Neural crest cell (in vitro differentiated cells): ENCODE measurements at regions not wholly inside any gene's neighbourhood (a gene's known extent, or its start where the extent isn't known, plus 50 kb on each side); places are given as distances from the start of the nearest gene placed in this dataset.
A peak's percentile ranks its signal among the peaks of the same experiment; 100 is the strongest.
"Not testable (repeated sequence)": the region's sequence is repeated elsewhere in the genome, so short reads cannot be mapped to it uniquely, and the experiment has no call there.

Experiments used
- DNase-seq: peaks from one replicate; pipeline ENCODE4 v3.0.0; 2021; ENCODE audit warnings: low read depth, mixed read lengths, low spot score
- H3K27ac Mint-ChIP-seq: one replicate; pipeline ENCODE4 v1.8.0; 2021; ENCODE audit warnings: mild to moderate bottlenecking, mixed read lengths; ENCODE audit not compliant: unreplicated experiment
- H3K27me3 Mint-ChIP-seq: 2 replicates; pipeline ENCODE4 v1.8.0; 2021; ENCODE audit warnings: low read depth, mild to moderate bottlenecking, mixed read lengths
- H3K36me3 Mint-ChIP-seq: 2 replicates; pipeline ENCODE4 v1.8.0; 2021; ENCODE audit warnings: low read depth, mild to moderate bottlenecking, mixed read lengths
- H3K4me1 Mint-ChIP-seq: 2 replicates; pipeline ENCODE4 v1.8.0; 2021; ENCODE audit warnings: mixed read lengths
- H3K4me3 Mint-ChIP-seq: one replicate; pipeline ENCODE4 v1.8.0; 2021; ENCODE audit warnings: mild to moderate bottlenecking, mixed read lengths
- H3K9me3 Mint-ChIP-seq: 2 replicates; pipeline ENCODE4 v1.8.0; 2021; ENCODE audit warnings: mixed read lengths
- TF ChIP-seq, protein P1 (sequence below): fragments of 200-600 bp; sonication (generic); conservative IDR thresholded peaks from 2 replicates; pipeline ENCODE4 v1.5.0; 2021; ENCODE audit warnings: antibody characterized with exemption, mild to moderate bottlenecking

DNA sequence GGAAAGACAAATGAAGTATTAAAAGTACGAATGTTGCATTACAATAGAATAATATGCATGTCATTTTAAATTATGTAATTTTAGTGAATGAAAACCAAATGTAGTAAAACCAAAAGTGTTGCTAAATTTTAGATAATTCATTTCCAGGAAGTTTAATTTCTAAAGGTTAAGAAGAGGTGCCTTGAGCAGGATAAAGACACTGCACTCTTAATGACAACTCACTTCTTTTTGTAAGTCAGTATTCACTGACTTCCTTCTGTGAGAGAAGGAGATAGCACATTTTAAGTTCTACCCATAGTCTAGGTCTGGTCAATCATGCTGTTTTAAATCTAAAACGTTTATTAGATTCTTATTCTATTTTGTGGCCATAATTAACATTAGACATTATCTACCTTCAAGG, 160.2 kb downstream of the CRPPA start:
- Mint-ChIP-seq H3K9me3 (no peaks in the 10 kb centered on the region), H3K27ac (no peak overlapping the region), H3K36me3 (no peaks in the 10 kb centered on the region)

DNA sequence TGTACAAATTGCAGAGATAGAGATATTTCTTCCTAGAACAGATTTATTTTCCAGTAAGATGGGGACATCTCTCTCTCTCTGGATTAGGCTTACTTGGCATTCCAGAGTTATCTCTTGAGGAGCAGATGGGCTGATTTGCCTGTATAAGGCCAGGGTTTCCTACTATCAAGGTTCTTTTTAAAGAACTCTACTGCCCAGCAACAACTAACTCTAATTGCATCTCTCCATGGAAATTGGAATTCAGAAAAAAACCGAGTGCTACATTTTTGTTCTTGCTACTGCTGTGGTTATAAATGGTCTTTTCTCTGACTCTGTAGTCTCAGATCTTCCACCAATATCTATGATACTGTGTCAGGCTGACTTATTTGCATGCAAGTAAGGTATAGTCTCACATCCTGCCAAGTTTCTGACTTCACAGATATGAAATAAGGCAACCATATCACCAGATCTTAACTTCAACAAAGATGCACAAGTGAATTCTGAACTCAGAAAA, 161.1 kb downstream of the CRPPA start:
- Mint-ChIP-seq H3K27me3 (no peaks in the 10 kb centered on the region), H3K27ac (no peak overlapping the region), H3K4me3 (no peak overlapping the region), H3K9me3 (peaks cover 8% of the 10 kb centered on the region), H3K36me3 (peaks cover 8% of the 10 kb centered on the region), H3K4me1 (no peaks in the 10 kb centered on the region)
- DNase-seq: no peak
- TF ChIP-seq, protein P1, sequence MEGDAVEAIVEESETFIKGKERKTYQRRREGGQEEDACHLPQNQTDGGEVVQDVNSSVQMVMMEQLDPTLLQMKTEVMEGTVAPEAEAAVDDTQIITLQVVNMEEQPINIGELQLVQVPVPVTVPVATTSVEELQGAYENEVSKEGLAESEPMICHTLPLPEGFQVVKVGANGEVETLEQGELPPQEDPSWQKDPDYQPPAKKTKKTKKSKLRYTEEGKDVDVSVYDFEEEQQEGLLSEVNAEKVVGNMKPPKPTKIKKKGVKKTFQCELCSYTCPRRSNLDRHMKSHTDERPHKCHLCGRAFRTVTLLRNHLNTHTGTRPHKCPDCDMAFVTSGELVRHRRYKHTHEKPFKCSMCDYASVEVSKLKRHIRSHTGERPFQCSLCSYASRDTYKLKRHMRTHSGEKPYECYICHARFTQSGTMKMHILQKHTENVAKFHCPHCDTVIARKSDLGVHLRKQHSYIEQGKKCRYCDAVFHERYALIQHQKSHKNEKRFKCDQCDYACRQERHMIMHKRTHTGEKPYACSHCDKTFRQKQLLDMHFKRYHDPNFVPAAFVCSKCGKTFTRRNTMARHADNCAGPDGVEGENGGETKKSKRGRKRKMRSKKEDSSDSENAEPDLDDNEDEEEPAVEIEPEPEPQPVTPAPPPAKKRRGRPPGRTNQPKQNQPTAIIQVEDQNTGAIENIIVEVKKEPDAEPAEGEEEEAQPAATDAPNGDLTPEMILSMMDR: no peak

More for the DNA sequence above, 160.2 kb downstream of the CRPPA start:
- H3K27me3 Mint-ChIP-seq: no peaks in the 10 kb centered on the region
- H3K4me3 Mint-ChIP-seq: no peak overlapping the region
- DNase-seq: no peak
- TF ChIP-seq, protein P1: no peak
- H3K4me1 Mint-ChIP-seq: no peaks in the 10 kb centered on the region

DNA sequence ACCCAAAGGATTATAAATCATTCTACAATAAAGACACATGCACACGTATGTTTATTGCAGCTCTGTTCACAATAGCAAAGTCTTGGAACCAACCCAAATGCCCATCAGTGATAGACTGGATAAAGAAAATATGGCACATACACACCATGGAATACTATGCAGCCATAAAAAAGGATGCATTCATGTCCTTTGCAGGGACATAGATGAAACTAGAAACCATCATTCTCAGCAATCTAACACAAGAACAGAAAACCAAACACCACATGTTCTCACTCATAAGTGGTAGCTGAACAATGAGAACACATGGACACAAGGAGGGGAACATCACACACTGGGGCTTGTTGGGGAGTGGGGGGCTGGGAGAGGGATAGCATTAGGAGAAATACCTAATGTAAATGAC, 164.9 kb downstream of the CRPPA start:
- not testable (repeated sequence) for H3K4me1 Mint-ChIP-seq, H3K4me3 Mint-ChIP-seq, H3K27me3 Mint-ChIP-seq, DNase-seq
- H3K27ac Mint-ChIP-seq: peak overlapping the region; percentile 50
- peaks cover 32% of the 10 kb centered on the region for H3K36me3 Mint-ChIP-seq
- H3K9me3 Mint-ChIP-seq: peaks cover 22% of the 10 kb centered on the region

DNA sequence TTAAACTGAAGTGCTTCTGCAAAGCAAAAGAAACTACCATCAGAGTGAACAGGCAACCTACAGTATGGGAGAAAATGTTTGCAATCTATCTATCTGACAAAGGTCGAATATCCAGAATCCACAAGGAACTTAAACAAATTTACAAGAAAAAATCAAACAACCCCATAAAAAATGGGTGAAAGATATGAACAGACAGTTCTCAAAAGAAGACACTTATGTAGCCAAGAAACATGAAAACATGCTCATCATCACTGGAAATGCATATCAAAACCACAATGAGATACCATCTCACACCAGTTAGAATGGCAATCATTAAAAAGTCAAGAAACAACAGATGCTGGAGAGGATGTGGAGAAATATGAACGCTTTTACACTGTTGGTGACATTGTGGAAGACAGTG, 165.4 kb downstream of the CRPPA start:
- H3K4me1 Mint-ChIP-seq, H3K27me3 Mint-ChIP-seq, H3K4me3 Mint-ChIP-seq, H3K27ac Mint-ChIP-seq, DNase-seq: not testable (repeated sequence)
- Mint-ChIP-seq H3K9me3 (peaks cover 24% of the 10 kb centered on the region), H3K36me3 (peaks cover 35% of the 10 kb centered on the region)

DNA sequence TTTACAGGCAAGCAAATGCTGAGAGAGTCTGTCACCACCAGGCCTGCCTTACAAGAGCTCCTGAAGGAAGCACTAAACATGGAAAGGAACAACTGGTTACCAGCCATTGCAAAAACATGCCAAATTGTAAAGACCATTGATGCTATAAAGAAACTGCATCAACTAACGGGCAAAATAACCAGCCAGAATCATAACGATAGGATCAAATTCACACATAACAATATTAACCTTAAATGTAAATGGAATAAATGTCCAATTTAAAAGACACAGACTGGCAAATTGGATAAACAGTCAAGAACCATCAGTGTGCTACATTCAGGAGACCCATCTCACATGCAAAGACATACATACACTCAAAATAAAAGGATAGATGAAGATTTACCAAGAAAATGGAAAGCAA, 170.7 kb downstream of the CRPPA start:
- Mint-ChIP-seq H3K9me3 (peaks cover 24% of the 10 kb centered on the region), H3K36me3 (peaks cover 42% of the 10 kb centered on the region)
- not testable (repeated sequence) for H3K4me1 Mint-ChIP-seq, DNase-seq, H3K27ac Mint-ChIP-seq, H3K27me3 Mint-ChIP-seq, H3K4me3 Mint-ChIP-seq

DNA sequence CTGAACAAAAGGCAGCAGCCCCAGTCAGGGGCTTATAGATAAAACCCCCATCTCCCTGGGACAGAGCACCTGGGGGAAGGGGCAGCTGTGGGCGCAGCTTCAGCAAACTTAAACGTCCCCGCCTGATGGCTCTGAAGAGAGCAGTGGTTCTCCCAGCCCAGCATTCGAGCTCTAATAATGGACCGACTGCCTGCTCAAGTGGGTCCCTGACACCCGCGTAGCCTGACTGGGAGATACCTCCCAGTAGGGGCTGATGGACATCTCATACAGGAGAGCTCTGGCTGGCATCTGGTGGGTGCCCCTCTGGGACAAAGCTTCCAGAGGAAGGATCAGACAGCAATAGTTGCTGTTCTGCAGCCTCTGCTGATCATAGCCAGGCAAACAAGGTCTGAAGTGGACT, 172.1 kb downstream of the CRPPA start:
- not testable (repeated sequence) for DNase-seq, H3K27me3 Mint-ChIP-seq, H3K4me1 Mint-ChIP-seq, H3K27ac Mint-ChIP-seq, H3K4me3 Mint-ChIP-seq
- Mint-ChIP-seq H3K9me3 (peaks cover 17% of the 10 kb centered on the region), H3K36me3 (peaks cover 30% of the 10 kb centered on the region)

DNA sequence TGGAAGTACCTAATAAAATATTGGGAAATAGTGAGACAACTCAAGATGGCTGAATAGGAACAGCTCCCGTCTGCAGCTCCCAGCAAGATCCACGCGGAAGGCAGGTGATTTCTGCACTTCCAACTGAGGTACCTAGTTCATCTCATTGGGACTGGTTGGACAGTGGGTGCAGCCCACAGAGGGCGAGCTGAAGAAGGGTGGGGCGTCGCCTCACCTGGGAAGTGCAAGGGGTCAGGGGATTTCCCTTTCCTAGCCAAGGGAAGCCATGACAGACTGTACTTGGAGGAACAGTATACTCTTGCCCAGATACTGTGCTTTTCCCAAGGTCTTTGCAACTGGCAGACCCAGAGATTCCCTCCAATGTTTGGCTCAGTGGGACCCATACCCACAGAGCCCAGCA, 172.8 kb downstream of the CRPPA start:
- H3K27ac Mint-ChIP-seq, DNase-seq, H3K4me1 Mint-ChIP-seq, H3K4me3 Mint-ChIP-seq, H3K27me3 Mint-ChIP-seq: not testable (repeated sequence)
- Mint-ChIP-seq H3K9me3 (peaks cover 19% of the 10 kb centered on the region), H3K36me3 (peaks cover 32% of the 10 kb centered on the region)

DNA sequence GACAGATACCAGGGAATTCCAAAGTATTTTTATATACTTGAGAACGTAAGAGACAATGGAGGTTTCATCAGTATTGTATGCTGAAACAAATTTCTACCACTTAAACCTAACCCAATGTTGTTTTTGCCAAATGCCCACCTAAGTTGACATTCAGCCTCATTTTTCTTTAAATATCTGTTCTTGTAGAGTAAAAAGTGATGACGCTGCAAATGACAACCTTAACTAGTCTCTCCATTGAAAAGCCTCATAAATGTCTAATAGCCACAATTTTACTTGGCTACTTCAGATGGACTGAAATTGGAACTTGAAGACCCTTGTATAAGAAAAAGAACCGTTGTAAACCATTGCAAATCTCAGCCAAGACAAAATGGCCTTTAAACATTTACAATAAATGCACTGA, 176.9 kb downstream of the CRPPA start:
- Mint-ChIP-seq H3K36me3 (peaks cover 9% of the 10 kb centered on the region), H3K9me3 (peaks cover 7% of the 10 kb centered on the region), H3K27me3 (no peaks in the 10 kb centered on the region), H3K4me1 (peaks cover 7% of the 10 kb centered on the region), H3K4me3 (no peak overlapping the region), H3K27ac (no peak overlapping the region)
- no peak for DNase-seq
- TF ChIP-seq, protein P1: no peak
